CD4-positive, alpha-beta T cell treated with Interleukin-10 for 1 hour (primary cell): ENCODE measurements at regions not wholly inside any gene's neighbourhood (a gene's known extent, or its start where the extent isn't known, plus 50 kb on each side); places are given as distances from the start of the nearest gene placed in this dataset.

Experiments
- DNase-seq: peaks from one replicate; pipeline ENCODE4 v3.0.0-alpha.2; 2020

- DNase-seq: no peak
Observed at GRCh38 chr13:70469077-70469476, 360.8 kb upstream of the KLHL1 start.

DNA sequence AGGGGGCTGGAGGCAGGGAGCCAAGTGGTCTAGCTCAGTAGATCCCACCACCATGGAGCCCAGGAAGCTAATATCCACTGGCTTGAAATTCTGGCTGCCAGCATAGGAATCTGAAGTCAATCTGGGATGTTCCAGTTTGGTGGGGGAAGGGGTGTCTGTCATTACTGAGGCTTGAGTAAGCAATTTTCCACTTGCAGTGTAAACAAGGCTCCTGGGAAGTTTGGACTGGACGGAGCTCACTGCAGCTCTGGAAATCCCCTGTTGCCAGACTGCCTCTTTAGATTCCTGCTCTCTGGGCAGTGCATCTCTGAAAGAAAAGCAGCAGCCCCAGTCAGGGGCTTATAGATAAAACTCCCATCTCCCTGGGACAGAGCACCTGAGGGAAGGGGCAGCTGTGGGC, 349.2 kb upstream of the KLHL1 start:
- no peak for DNase-seq

DNA sequence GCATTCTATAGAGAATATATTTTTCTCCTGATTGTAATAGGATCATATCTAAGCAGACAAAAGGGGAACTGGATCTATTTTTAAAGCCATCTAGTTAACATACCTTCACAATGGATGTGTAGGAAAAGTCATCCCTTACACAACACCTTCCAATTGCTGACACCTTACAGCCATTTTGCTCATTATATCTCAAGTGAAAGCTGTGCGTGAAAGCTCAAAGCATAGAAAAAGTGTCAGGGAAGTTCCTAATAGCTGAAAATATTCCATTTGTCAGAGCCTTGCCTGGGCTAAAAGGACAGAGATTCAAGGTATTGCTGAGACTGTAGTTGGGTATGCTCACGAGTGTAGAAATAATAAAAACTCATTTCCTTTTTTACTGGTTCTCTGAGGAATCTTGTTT, 340.6 kb upstream of the KLHL1 start:
- DNase-seq: no peak

DNA sequence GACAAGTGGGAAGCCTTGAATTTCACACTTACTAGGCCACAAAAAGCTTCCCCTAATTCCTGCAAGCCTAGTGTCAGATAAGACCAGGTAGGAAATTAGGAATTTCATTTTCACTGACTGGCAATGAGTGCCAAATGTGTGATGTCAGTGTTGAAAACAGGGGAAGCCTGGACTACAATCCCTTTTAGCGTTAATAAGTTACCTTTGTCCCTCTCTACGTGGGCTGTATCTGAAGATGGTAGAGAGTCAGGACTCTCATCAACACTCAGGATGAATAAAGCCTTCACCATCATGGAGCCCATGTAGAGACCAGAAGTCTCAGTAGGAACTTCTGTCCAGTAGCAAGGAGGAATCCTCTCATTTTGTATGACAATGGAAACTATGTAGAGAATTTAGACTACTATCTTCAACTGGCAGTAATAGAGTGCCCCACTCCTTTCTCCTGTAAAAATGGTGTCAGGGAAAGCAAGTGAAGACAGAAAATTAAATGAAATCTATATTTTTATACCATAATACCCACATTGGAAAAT, 324.1 kb upstream of the KLHL1 start:
- DNase-seq: no peak

DNA sequence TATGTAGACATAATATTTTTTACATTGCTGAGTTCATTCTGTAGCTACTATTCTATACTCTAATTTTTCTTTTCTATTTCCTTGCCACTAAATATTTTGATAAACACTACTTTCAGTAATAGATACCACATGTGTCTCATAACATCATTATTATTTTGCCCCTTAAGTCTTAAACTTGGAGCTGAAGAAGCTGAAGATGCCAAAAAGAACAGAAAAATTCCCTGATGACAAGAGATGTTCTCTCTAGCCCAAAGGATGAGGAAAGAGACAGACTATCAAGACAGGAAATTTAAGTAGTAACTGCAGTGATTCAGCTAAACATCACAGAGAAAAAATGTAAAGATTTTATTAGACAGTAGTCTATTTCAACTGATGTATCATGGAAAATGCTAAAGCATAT, 322.0 kb upstream of the KLHL1 start:
- DNase-seq: no peak

GRCh38 chr13:70424928-70425327, 316.7 kb upstream of the KLHL1 start:
- DNase-seq: no peak

DNA sequence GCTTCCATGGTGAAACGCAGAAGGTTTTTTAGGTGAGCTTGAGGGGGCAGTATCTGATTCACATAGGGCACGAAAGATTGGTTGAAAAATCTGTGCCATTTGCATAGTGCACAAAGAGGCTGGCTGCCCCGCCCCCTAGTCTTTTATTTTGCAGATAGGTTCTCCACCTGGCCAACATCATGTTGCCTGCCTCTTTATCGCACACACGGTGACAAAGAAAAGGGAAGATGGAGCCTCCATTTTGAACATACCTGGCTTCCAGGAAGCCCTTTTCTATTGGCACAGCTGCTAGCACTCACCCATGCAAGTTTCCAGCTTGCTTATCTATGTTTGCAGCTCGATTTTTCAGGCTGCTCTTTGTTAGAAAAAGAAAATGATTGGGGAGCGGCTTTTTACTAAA, 316.2 kb upstream of the KLHL1 start:
- no peak for DNase-seq

DNA sequence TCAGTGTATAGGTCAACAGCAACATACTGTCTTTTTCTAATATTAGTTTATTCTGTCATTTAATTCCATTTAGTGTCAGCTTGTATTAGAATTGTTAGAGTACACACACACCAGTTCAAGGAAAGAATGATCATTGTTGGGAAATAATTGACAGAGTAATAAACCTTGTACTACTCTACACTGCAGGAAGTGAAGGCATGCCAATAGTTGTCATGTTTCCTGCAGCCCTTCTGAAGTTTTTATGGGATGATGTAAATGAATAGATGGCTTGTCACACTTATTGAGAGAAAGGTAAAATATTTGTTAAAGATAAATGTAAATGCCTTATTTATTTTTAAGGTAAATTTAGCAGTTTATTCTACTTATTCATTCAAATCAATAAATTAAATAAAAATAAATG, 306.9 kb upstream of the KLHL1 start:
- no peak for DNase-seq

GRCh38 chr13:70408865-70409264, 300.6 kb upstream of the KLHL1 start:
- no peak for DNase-seq

DNA sequence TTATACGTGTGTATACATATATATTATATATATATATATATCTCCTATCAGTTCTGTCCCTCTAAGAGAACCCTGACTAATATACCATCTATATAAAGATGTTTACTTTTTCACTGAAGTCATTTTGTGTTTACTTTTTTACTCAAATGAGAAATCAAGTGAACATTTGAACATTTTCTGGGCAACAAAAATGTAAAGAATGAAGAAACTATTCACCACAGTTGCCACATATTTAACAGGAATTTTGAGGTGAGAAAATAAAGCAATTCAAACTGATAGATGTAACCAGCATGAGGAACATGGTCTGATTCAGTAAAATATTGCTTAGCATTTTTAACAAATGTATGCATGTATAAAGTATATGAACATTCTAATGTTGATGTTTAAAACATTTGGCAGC, 299.2 kb upstream of the KLHL1 start:
- no peak for DNase-seq

DNA sequence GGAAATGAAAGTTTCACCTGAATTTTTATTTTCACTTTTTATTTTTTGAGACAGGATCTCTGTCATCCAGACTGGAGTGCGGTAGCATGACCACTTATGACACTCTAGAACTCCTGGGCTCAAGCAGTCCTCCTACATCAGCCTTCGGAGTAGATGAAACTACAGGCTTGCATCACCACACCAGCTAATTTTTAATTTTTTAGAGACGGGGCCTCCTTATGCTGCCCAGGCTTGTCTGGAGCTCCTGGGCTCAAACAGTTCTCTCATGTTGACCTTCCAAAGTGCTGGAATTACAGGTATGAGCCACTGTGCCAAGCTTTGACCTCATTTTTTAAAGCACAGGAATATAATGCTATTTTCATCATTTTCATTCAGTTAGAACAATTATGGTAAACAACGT, 297.0 kb upstream of the KLHL1 start:
- DNase-seq: no peak

GRCh38 chr13:70394031-70394548, 285.8 kb upstream of the KLHL1 start:
- DNase-seq: no peak

- no peak for DNase-seq
Observed at GRCh38 chr13:70391678-70392077, 283.4 kb upstream of the KLHL1 start.

- no peak for DNase-seq
Observed at GRCh38 chr13:70390968-70391367, 282.7 kb upstream of the KLHL1 start.

GRCh38 chr13:70390064-70390463, 281.8 kb upstream of the KLHL1 start:
- no peak for DNase-seq

DNA sequence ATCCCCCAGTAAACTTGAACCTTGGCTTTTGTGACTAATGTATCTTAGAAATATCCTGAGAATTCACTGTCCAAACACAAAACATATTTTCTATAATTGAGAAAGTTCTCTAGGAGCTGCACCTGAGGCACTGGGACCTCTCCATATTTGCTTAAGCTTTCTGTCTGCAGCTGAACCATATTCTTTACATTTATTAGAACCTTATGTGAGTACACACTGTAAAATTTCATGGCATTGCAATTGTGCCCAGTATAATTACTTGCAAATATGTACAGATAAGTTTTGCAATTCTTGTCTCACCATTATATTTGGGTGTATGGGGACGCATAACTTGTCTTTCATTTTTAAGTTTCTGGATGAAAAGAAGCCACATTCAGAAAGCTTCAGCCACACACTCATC, 280.7 kb upstream of the KLHL1 start:
- no peak for DNase-seq

GRCh38 chr13:70386919-70387318, 278.7 kb upstream of the KLHL1 start:
- DNase-seq: no peak

- no peak for DNase-seq
Observed at GRCh38 chr13:70385852-70386251, 277.6 kb upstream of the KLHL1 start.

GRCh38 chr13:70384156-70384555, 275.9 kb upstream of the KLHL1 start:
- DNase-seq: no peak

DNA sequence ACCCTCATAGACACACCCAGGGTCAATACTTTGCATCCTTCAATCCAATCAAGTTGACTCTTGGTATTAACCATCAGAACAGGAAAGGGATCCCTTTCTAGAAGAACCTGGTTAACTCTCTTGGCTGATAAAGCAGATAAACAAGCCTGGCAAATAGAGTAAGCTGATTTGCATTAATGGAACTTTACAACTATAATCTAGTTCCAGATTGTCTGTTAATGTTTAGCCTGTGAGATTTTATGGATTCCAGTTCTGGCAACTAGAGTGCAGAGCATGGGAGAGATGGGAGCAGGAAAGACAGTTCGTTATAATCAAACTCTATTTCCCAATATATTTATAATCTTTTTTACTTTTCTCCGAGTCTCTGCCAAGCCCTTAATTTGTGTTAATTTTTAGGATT, 272.6 kb upstream of the KLHL1 start:
- no peak for DNase-seq

DNA sequence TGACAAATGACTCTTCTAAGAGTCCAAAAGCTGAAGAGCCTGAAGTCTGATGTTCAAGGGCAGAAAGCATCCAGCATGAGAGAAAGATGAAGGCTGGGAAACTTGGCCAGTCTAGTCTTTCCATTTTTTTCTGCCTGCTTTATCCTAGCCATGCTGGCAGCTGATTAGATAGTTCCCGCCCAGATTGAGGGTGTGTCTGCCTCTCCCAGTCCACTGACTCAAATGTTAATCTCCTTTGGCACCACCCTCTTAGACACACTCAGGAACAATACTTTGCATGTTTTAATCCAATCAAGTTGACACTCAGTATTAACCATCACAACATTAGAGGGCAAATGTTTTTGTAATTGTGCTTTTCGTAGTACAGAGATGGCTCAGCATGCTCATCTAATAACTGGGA, 267.5 kb upstream of the KLHL1 start:
- no peak for DNase-seq

DNA sequence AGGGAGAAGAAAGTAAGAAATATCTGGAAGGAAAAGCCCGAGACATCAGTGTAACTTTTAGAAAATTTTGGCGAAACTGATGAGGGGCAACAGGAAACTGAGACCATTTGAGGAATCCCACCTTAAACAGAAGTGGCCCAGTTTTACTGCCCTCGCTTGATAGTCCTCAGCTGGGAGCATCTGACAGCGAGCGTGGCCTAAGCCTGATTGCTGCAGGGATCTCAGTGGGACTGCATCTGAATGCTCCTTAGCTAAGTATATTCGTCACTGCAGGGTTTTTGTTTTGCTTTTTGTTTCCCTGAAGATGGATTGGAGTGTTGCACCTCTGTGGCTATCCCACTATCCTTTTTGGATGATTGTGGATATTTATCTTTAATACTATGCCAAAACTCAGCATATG, 262.7 kb upstream of the KLHL1 start:
- DNase-seq: no peak

DNA sequence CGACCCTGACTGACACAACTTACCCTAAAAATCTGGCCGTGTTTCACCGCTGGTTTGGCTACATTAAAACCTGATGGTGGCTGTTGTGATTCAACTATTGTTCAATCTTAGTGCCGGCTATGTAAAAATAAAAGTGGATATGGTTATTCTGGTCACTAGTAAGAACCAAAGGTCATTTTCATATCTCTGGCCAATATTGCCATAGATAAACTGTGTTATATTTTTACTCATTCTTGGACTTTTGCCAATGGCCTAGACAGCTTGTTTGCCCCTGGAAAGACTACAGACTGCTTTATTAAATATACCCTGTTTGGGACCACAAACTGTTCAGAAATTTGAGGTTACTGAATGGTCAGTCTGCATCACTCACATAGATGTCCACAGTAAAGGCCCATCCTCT, 258.5 kb upstream of the KLHL1 start:
- DNase-seq: no peak

GRCh38 chr13:70363991-70364390, 255.7 kb upstream of the KLHL1 start:
- DNase-seq: no peak

GRCh38 chr13:70362820-70363570, 254.7 kb upstream of the KLHL1 start:
- no peak for DNase-seq
